ENCODE measurements at regions not wholly inside any gene's neighbourhood (a gene's known extent, or its start where the extent isn't known, plus 50 kb on each side); places are given as distances from the start of the nearest gene placed in this dataset.

DNA sequence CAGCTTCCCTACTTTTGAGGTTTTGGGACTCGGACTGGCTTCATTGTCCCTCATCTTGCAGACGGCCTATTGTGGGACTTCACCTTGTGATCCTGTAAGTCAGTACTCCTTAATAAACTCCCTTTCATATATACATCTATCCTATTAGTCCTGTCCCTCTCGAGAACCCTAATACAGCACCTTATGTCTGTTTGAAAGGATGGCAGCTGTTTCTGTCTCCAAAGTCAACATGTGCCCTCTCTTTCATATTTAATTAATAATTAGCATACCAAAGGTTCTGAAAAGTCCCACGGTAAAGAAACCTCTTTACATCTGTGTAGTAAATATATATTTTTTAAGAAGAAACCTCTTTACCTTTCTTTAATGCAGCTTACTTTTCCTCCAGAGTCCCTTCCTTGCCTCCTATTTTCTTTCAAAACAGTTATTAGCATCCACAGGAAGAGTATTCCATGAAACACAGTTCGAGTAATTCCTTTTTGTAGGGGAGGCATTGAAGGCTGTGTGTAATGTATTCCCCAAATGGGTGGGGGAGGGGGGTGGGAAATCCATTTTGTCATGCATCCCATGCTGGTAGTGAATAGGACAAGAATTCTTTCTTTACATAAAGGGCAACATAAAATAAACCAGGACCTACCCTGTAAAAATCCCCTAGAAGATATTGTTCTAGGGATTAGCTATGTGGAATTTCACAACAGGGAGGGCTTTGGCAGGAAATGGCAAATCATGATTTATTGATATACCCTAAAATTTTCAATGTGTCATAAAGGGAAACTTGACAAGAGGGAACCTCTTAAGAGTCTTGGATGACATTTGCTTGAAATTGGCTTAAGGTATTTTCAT is 241.5 kb downstream of the SUDS3 start (continued):
- TF ChIP-seq POLR3G (IDR thresholded peaks at IDR 0.05; ENCODE audit: extremely low read depth, insufficient read length, insufficient replicate concordance) (no peak), FOXA3 (CRISPR knock-in tag; conservative IDR thresholded peaks at IDR 0.05 in 1 of 2, IDR thresholded peaks at IDR 0.05 in 1 of 2) (no peak)

DNA sequence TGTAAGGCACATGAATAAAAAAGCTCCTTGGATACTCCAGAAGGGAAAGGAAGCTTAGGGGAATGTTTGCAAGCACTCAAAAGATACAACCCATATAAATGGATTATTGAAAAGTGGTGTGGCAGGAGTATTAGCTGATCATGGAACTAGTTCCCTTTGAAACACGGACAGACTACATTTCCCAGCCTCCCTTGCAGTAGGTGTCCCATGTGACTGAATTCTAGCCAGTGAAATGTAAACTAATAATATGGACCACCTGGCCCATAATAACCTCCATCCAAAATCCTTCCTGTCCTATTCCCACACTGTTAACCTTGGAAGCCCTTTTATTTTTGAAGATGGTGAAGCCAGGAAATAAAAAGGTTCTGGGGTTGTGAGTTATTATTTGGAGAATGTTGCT is 242.3 kb downstream of the SUDS3 start:
- H3K27me3 ChIP-seq (ENCODE audit: control insufficient read depth in 2 of 2, insufficient read depth in 2 of 2, low read length in 2 of 2), result no peaks in the 10 kb centered on the region
- DNase-seq (ENCODE audit: extremely low read depth in 1 of 4, low spot score in 3 of 4) (no peak), ATAC-seq (peak; percentile 58; the same call in 1 of the 3 replicates), FAIRE-seq (no peak)
- H4K20me1 ChIP-seq (replicated peaks; ENCODE audit: control insufficient read depth, insufficient read depth, low read length), result no peaks in the 10 kb centered on the region
- H3K9me1 ChIP-seq (ENCODE audit: control insufficient read depth, insufficient read depth, low read length), result no peaks in the 10 kb centered on the region
- H3K36me3 ChIP-seq (ENCODE audit: control insufficient read depth, insufficient read depth, low read length), result no peaks in the 10 kb centered on the region
- H3K4me2 ChIP-seq (ENCODE audit: insufficient read depth, low read length), result no peak overlapping the region
- BruUV-seq (replicated peaks), result no TSS peak
- no peaks in the 10 kb centered on the region for H3K4me1 ChIP-seq (replicated peaks in 1 of 2; ENCODE audit: control insufficient read depth in 2 of 2, insufficient read depth in 2 of 2, low read length in 2 of 2)
- H3K4me3 ChIP-seq, result no peak overlapping the region
- intact Hi-C loops (cut with micrococcal nuclease), result no loop called here
- ChIA-PET CTCF (ENCODE audit: low intra/inter-chr PET ratio) (no interaction called here), POLR2A (no interaction called here)
- no peak overlapping the region for H2AFZ ChIP-seq (ENCODE audit: low read depth, low read length)
- no peak overlapping the region for H3K9ac ChIP-seq (ENCODE audit: insufficient read depth in 1 of 2, low read depth in 2 of 2, low read length in 2 of 2)
- H3K9me3 ChIP-seq (replicated peaks; ENCODE audit: control insufficient read depth, insufficient read depth, low read depth, low read length), result no peaks in the 10 kb centered on the region
- H3K79me2 ChIP-seq (ENCODE audit: control insufficient read depth, insufficient read depth, low read length), result no peaks in the 10 kb centered on the region
- 0% methylated on average over 1 of the region's 1 CpG for WGBS (ENCODE audit: insufficient coverage, low coverage, missing lambda C conversion rate)
- in situ Hi-C loops (cut with MboI), result no loop called here
- no peak overlapping the region for H3K27ac ChIP-seq (ENCODE audit: extremely low read depth, low read depth, low read length)
- TF ChIP-seq, protein P1, sequence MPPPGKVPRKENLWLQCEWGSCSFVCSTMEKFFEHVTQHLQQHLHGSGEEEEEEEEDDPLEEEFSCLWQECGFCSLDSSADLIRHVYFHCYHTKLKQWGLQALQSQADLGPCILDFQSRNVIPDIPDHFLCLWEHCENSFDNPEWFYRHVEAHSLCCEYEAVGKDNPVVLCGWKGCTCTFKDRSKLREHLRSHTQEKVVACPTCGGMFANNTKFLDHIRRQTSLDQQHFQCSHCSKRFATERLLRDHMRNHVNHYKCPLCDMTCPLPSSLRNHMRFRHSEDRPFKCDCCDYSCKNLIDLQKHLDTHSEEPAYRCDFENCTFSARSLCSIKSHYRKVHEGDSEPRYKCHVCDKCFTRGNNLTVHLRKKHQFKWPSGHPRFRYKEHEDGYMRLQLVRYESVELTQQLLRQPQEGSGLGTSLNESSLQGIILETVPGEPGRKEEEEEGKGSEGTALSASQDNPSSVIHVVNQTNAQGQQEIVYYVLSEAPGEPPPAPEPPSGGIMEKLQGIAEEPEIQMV (tag; conservative IDR thresholded peaks at IDR 0.05; ENCODE audit: low read depth), result no peak
- TF ChIP-seq RBM17 (IDR thresholded peaks at IDR 0.05; ENCODE audit: borderline replicate concordance, low read depth, low read length) (no peak), LEF1 (IDR thresholded peaks at IDR 0.05) (no peak), EP300 (IDR thresholded peaks at IDR 0.05; ENCODE audit: low read length) (no peak), MTA1 (IDR thresholded peaks at IDR 0.05; ENCODE audit: borderline replicate concordance) (no peak)
- TF ChIP-seq, protein P2, sequence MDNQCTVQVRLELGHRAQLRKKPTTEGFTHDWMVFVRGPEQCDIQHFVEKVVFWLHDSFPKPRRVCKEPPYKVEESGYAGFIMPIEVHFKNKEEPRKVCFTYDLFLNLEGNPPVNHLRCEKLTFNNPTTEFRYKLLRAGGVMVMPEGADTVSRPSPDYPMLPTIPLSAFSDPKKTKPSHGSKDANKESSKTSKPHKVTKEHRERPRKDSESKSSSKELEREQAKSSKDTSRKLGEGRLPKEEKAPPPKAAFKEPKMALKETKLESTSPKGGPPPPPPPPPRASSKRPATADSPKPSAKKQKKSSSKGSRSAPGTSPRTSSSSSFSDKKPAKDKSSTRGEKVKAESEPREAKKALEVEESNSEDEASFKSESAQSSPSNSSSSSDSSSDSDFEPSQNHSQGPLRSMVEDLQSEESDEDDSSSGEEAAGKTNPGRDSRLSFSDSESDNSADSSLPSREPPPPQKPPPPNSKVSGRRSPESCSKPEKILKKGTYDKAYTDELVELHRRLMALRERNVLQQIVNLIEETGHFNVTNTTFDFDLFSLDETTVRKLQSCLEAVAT (IDR thresholded peaks at IDR 0.05), result no peak
- TF ChIP-seq, protein P3, sequence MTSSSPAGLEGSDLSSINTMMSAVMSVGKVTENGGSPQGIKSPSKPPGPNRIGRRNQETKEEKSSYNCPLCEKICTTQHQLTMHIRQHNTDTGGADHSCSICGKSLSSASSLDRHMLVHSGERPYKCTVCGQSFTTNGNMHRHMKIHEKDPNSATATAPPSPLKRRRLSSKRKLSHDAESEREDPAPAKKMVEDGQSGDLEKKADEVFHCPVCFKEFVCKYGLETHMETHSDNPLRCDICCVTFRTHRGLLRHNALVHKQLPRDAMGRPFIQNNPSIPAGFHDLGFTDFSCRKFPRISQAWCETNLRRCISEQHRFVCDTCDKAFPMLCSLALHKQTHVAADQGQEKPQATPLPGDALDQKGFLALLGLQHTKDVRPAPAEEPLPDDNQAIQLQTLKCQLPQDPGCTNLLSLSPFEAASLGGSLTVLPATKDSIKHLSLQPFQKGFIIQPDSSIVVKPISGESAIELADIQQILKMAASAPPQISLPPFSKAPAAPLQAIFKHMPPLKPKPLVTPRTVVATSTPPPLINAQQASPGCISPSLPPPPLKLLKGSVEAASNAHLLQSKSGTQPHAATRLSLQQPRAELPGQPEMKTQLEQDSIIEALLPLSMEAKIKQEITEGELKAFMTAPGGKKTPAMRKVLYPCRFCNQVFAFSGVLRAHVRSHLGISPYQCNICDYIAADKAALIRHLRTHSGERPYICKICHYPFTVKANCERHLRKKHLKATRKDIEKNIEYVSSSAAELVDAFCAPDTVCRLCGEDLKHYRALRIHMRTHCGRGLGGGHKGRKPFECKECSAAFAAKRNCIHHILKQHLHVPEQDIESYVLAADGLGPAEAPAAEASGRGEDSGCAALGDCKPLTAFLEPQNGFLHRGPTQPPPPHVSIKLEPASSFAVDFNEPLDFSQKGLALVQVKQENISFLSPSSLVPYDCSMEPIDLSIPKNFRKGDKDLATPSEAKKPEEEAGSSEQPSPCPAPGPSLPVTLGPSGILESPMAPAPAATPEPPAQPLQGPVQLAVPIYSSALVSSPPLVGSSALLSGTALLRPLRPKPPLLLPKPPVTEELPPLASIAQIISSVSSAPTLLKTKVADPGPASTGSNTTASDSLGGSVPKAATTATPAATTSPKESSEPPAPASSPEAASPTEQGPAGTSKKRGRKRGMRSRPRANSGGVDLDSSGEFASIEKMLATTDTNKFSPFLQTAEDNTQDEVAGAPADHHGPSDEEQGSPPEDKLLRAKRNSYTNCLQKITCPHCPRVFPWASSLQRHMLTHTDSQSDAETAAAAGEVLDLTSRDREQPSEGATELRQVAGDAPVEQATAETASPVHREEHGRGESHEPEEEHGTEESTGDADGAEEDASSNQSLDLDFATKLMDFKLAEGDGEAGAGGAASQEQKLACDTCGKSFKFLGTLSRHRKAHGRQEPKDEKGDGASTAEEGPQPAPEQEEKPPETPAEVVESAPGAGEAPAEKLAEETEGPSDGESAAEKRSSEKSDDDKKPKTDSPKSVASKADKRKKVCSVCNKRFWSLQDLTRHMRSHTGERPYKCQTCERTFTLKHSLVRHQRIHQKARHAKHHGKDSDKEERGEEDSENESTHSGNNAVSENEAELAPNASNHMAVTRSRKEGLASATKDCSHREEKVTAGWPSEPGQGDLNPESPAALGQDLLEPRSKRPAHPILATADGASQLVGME (CRISPR knock-in tag; IDR thresholded peaks at IDR 0.05), result no peak
- TF ChIP-seq, protein P4, sequence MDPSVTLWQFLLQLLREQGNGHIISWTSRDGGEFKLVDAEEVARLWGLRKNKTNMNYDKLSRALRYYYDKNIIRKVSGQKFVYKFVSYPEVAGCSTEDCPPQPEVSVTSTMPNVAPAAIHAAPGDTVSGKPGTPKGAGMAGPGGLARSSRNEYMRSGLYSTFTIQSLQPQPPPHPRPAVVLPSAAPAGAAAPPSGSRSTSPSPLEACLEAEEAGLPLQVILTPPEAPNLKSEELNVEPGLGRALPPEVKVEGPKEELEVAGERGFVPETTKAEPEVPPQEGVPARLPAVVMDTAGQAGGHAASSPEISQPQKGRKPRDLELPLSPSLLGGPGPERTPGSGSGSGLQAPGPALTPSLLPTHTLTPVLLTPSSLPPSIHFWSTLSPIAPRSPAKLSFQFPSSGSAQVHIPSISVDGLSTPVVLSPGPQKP (CRISPR knock-in tag; IDR thresholded peaks at IDR 0.05), result no peak
